Activated CD8-positive, alpha-beta T cell treated with anti-CD3 and anti-CD28 coated beads, Interleukin-2, amount 10 ng/mL, durations not matched to agents 7 days and 5 days (primary cell): ENCODE measurements at regions not wholly inside any gene's neighbourhood (a gene's known extent, or its start where the extent isn't known, plus 50 kb on each side); places are given as distances from the start of the nearest gene placed in this dataset.

ENCODE experiments used
- ATAC-seq: fragments of 150-1000 bp; cut with Tn5 transposase; one replicate; pipeline ENCODE4 v1.10.0; 2021; ENCODE audit warnings: moderate library complexity
- CTCF ChIA-PET: fragments of 350-600 bp; sonication (Branson Sonifier 250); formaldehyde crosslinking; loops from one replicate; lab custom pipeline; 2021; ENCODE audit warnings: antibody characterized with exemption; lab: Charles Lee
- POLR2A ChIA-PET: fragments of 350-600 bp; sonication (Branson Sonifier 250); formaldehyde crosslinking; loops from one replicate; lab custom pipeline; 2021; ENCODE audit warnings: antibody characterized with exemption; lab: Charles Lee
- DNase-seq: peaks from one replicate; pipeline ENCODE4 v3.0.0-alpha.2; 2020
- H3K27ac Mint-ChIP-seq: one replicate; pipeline ENCODE4 v1.8.0; 2021; ENCODE audit warnings: mild to moderate bottlenecking, mixed read lengths
- H3K27me3 Mint-ChIP-seq: one replicate; pipeline ENCODE4 v1.8.0; 2021; ENCODE audit warnings: low read depth, mixed read lengths
- H3K36me3 Mint-ChIP-seq: one replicate; pipeline ENCODE4 v1.8.0; 2021; ENCODE audit warnings: low read depth, mixed read lengths
- H3K4me1 Mint-ChIP-seq: one replicate; pipeline ENCODE4 v1.8.0; 2021; ENCODE audit warnings: low read depth, mixed read lengths
- H3K4me3 Mint-ChIP-seq: one replicate; pipeline ENCODE4 v1.8.0; 2021; ENCODE audit warnings: mild to moderate bottlenecking, mixed read lengths
- H3K9me3 Mint-ChIP-seq: one replicate; pipeline ENCODE4 v1.8.0; 2022; ENCODE audit warnings: mixed read lengths; ENCODE audit not compliant: insufficient read depth

DNA sequence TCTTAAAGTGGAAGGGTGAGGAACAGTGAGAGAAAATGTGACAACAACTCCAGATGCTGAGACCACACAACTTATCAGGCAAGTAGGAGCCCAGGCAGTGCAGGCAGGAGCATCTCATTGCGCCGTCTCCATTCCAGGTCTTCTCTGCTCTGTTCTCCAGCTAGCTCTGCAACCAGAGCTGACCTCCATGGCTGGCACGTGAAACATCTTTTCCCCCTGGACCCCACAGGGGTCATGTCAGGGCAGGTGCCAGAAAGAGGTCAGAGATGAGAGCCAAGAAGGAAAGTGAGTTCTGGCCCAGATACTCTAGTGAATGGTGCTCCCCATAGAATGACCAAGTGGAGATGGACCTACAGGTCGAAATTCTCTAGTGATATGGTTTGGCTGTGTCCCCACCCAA lies 281.4 kb downstream of the SMOC2 start:
- Mint-ChIP-seq H3K4me3 (no peak overlapping the region), H3K4me1 (no peaks in the 10 kb centered on the region), H3K36me3 (no peaks in the 10 kb centered on the region), H3K27me3 (no peaks in the 10 kb centered on the region), H3K27ac (no peak overlapping the region), H3K9me3 (no peaks in the 10 kb centered on the region)
- ChIA-PET CTCF (no interaction called here), POLR2A (no interaction called here)
- ATAC-seq: no peak
- no peak for DNase-seq

DNA sequence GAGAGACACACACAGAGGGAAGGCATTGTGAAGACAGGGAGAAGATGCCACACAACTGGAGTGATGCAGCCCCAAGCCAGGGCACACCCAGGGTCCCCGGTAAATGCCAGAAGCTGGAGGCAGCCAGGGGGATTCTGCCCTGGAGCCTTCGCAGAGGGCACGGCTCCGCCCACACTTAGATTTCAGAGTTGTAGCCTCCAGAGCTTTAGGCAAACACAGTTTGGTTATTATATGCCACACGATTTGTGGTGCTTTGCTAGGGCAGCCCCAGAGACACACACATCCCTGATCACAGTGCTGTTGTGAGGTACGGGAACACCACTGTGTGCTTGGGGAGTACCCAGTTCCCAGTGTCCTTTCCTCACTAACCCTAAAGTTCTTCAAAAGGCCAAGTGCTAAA lies 280.6 kb downstream of the SMOC2 start:
- Mint-ChIP-seq H3K36me3 (no peaks in the 10 kb centered on the region), H3K4me1 (no peaks in the 10 kb centered on the region), H3K27me3 (no peaks in the 10 kb centered on the region), H3K27ac (no peak overlapping the region), H3K4me3 (no peak overlapping the region), H3K9me3 (no peaks in the 10 kb centered on the region)
- ChIA-PET CTCF (no interaction called here), POLR2A (no interaction called here)
- ATAC-seq (no peak), DNase-seq (no peak)

- ChIA-PET POLR2A (no interaction called here), CTCF (no interaction called here)
- Mint-ChIP-seq H3K27me3 (no peaks in the 10 kb centered on the region), H3K9me3 (no peaks in the 10 kb centered on the region), H3K4me1 (no peaks in the 10 kb centered on the region), H3K36me3 (no peaks in the 10 kb centered on the region), H3K4me3 (no peak overlapping the region), H3K27ac (no peak overlapping the region)
- ATAC-seq: no peak
- no peak for DNase-seq
Observed at GRCh38 chr6:168719901-168720300, 278.9 kb downstream of the SMOC2 start.

- ChIA-PET POLR2A (no interaction called here), CTCF (no interaction called here)
- no peaks in the 10 kb centered on the region for H3K36me3 Mint-ChIP-seq
- ATAC-seq (no peak), DNase-seq (no peak)
- no peaks in the 10 kb centered on the region for H3K4me1 Mint-ChIP-seq
- H3K9me3 Mint-ChIP-seq: no peaks in the 10 kb centered on the region
- no peak overlapping the region for H3K27ac Mint-ChIP-seq
- no peaks in the 10 kb centered on the region for H3K27me3 Mint-ChIP-seq
- no peak overlapping the region for H3K4me3 Mint-ChIP-seq
Observed at GRCh38 chr6:168718821-168719475, 278.0 kb downstream of the SMOC2 start.
